B cell (primary cell): ENCODE measurements at regions not wholly inside any gene's neighbourhood (a gene's known extent, or its start where the extent isn't known, plus 50 kb on each side); places are given as distances from the start of the nearest gene placed in this dataset.

ENCODE experiments used
- ATAC-seq: fragments of 200-7000 bp; cut with Tn5 transposase; one replicate; pipeline ENCODE4 v1.10.0; 2021; ENCODE audit warnings: low read depth, mild to moderate bottlenecking, moderate number of reproducible peaks, moderate library complexity
- CTCF ChIA-PET: fragments of 350-600 bp; sonication (Branson Sonifier 250); formaldehyde crosslinking; loops from one replicate; lab custom pipeline; 2021; ENCODE audit warnings: antibody characterized with exemption, inconsistent platforms; lab: Charles Lee
- POLR2A ChIA-PET: fragments of 350-600 bp; sonication (Branson Sonifier 250); formaldehyde crosslinking; loops from one replicate; lab custom pipeline; 2021; ENCODE audit warnings: antibody characterized with exemption; lab: Charles Lee
- DNase-seq: peaks from one replicate; pipeline ENCODE4 v3.0.0; 2013
- H2AFZ ChIP-seq: 2 replicates; pipeline ENCODE4 v1.6.1; 2012; ENCODE audit warnings: mild to moderate bottlenecking, low read depth, low read length; ENCODE audit not compliant: insufficient read depth, poor library complexity, severe bottlenecking
- H3K27ac ChIP-seq, 2 donors: 1 replicate in 1 of 2; 2 replicates in 1 of 2; pipeline ENCODE4 v1.5.1; 2012 to 2013; ENCODE audit warnings: low read length in 2 of 2, mild to moderate bottlenecking in 2 of 2, moderate library complexity in 1 of 2
- H3K27me3 ChIP-seq, 4 experiments: fragments of 200-600 bp in 1 of 4; sonication (generic) in 1 of 4; replicated peaks in 1 of 4; 1 replicate in 2 of 4; 2 replicates in 2 of 4; pipeline versions ENCODE4 v1.6.1 to v1.7.0; 2013 to 2016; ENCODE audit warnings: low read length in 3 of 4, mild to moderate bottlenecking in 2 of 4, mixed read lengths in 1 of 4, moderate library complexity in 1 of 4; ENCODE audit not compliant: insufficient read depth in 4 of 4, control insufficient read depth in 3 of 4; ENCODE audit errors: control extremely low read depth in 1 of 4
- H3K36me3 ChIP-seq, 2 experiments: replicated peaks in 1 of 2; 1 replicate in 1 of 2; 2 replicates in 1 of 2; pipeline versions ENCODE4 v1.6.1 to v1.7.1; 2013; ENCODE audit warnings: low read length in 1 of 2; ENCODE audit not compliant: insufficient read depth in 2 of 2, control insufficient read depth in 1 of 2; ENCODE audit errors: control extremely low read depth in 1 of 2, extremely low read depth in 1 of 2
- H3K4me1 ChIP-seq, 2 donors: fragments of 200-600 bp in 1 of 2; sonication (generic) in 1 of 2; 1 replicate in 1 of 2; 2 replicates in 1 of 2; pipeline versions ENCODE4 v1.5.1 to v1.6.1; 2013 to 2017; ENCODE audit warnings: low read length in 2 of 2; ENCODE audit not compliant: control insufficient read depth in 2 of 2, insufficient read depth in 2 of 2
- H3K4me2 ChIP-seq: replicated peaks from 2 replicates; pipeline ENCODE3; 2012; ENCODE audit warnings: mild to moderate bottlenecking, low read depth, low read length; ENCODE audit not compliant: poor library complexity, severe bottlenecking
- H3K4me3 ChIP-seq, 5 experiments: fragments of 200-600 bp in 1 of 5; sonication (generic) in 1 of 5; 1 replicate in 3 of 5; 2 replicates in 2 of 5; pipeline versions ENCODE4 v1.5.1 to v1.7.0; 2011 to 2016; ENCODE audit warnings: low read length in 4 of 5, mild to moderate bottlenecking in 4 of 5, low read depth in 2 of 5, control low read depth in 1 of 5, moderate library complexity in 1 of 5; ENCODE audit not compliant: insufficient read depth in 1 of 5; ENCODE audit errors: control extremely low read depth in 1 of 5, extremely low read depth in 1 of 5
- H3K79me2 ChIP-seq: fragments of 200-600 bp; sonication (generic); one replicate; pipeline ENCODE4 v1.6.0; 2016; ENCODE audit warnings: low read length; ENCODE audit not compliant: control insufficient read depth, insufficient read depth
- H3K9ac ChIP-seq: fragments of 200-600 bp; sonication (generic); 2 replicates; pipeline ENCODE4 v1.6.1; 2017; ENCODE audit warnings: mild to moderate bottlenecking, low read length, moderate library complexity
- H3K9me3 ChIP-seq, 3 donors: one replicate each; pipeline versions ENCODE4 v1.6.1 to v1.7.1; 2013; ENCODE audit warnings: low read length in 2 of 3; ENCODE audit not compliant: control insufficient read depth in 2 of 3, insufficient read depth in 1 of 3; ENCODE audit errors: control extremely low read depth in 1 of 3
- H4K20me1 ChIP-seq: 2 replicates; pipeline ENCODE4 v1.6.0; 2012; ENCODE audit warnings: mild to moderate bottlenecking, low read length; ENCODE audit not compliant: insufficient read depth, control insufficient read depth, poor library complexity, severe bottlenecking
- H3K27ac Mint-ChIP-seq: one replicate; pipeline ENCODE4 v1.8.0; 2021; ENCODE audit warnings: mixed read lengths
- H3K27me3 Mint-ChIP-seq: one replicate; pipeline ENCODE4 v1.8.0; 2021; ENCODE audit warnings: mixed read lengths
- H3K4me1 Mint-ChIP-seq: one replicate; pipeline ENCODE4 v1.8.0; 2021; ENCODE audit warnings: mixed read lengths
- H3K4me3 Mint-ChIP-seq: one replicate; pipeline ENCODE4 v1.8.0; 2021; ENCODE audit warnings: mixed read lengths
- H3K9me3 Mint-ChIP-seq: one replicate; pipeline ENCODE4 v1.8.0; 2022; ENCODE audit warnings: mixed read lengths; ENCODE audit not compliant: insufficient read depth
- EZH2 ChIP-seq: IDR thresholded peaks from 2 replicates; pipeline ENCODE4 v1.6.1; 2012; ENCODE audit warnings: borderline replicate concordance, low read depth, mild to moderate bottlenecking, moderate library complexity, low read length; ENCODE audit not compliant: insufficient read depth, poor library complexity, severe bottlenecking
- WGBS: methylation state at CpG from one replicate; pipeline ENCODE4 v1.1.5; 2013; ENCODE audit warnings: missing lambda C conversion rate; ENCODE audit not compliant: insufficient coverage; 5-methylcytosine and 5-hydroxymethylcytosine counted together
- intact Hi-C: fragments of 100-400 bp; cut with micrococcal nuclease; formaldehyde crosslinking; loops from one replicate; pipeline ENCODE4 v1.10.0; 2022
- TF ChIP-seq, protein P1 (sequence below): fragments of 200-600 bp; IDR thresholded peaks from one replicate; pipeline ENCODE4 v1.8.0; 2022; ENCODE audit warnings: antibody characterized with exemption, mild to moderate bottlenecking

DNA sequence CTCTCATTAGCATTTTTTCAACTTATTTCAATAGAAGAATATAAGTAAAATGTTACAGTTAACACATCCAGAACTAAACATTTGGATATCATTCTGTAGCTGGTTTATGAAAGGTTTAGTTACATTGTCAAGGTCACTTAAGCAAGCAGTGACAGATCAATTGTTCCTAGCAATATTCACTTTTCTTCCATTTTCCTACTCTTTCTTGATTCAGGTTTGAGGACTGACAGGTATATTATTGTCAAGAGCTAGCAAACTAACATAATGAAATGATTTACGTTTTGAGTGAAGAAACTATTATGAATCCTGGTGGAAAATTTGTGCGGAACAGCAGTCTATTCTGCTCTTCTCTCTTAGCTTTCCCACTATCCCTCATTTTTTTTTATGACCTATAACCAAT is 220.4 kb upstream of the ADGRL4 start:
- Histone ChIP-seq H3K4me3 (no peak overlapping the region), H3K36me3 (no peaks in the 10 kb centered on the region), H3K27me3 (no peaks in the 10 kb centered on the region), H4K20me1 (no peaks in the 10 kb centered on the region), H3K9ac (no peak overlapping the region), H3K9me3 (no peaks in the 10 kb centered on the region), H3K79me2 (no peaks in the 10 kb centered on the region), H3K27ac (no peak overlapping the region), H3K4me2 (no peak overlapping the region), H2AFZ (no peak overlapping the region), H3K4me1 (no peaks in the 10 kb centered on the region)
- ATAC-seq (no peak), DNase-seq (no peak)
- TF ChIP-seq, protein P1, sequence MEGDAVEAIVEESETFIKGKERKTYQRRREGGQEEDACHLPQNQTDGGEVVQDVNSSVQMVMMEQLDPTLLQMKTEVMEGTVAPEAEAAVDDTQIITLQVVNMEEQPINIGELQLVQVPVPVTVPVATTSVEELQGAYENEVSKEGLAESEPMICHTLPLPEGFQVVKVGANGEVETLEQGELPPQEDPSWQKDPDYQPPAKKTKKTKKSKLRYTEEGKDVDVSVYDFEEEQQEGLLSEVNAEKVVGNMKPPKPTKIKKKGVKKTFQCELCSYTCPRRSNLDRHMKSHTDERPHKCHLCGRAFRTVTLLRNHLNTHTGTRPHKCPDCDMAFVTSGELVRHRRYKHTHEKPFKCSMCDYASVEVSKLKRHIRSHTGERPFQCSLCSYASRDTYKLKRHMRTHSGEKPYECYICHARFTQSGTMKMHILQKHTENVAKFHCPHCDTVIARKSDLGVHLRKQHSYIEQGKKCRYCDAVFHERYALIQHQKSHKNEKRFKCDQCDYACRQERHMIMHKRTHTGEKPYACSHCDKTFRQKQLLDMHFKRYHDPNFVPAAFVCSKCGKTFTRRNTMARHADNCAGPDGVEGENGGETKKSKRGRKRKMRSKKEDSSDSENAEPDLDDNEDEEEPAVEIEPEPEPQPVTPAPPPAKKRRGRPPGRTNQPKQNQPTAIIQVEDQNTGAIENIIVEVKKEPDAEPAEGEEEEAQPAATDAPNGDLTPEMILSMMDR, result no peak
- no peak for TF ChIP-seq EZH2
- WGBS, result no CpG with 5 or more reads among the region's 2 CpGs
- no peak overlapping the region for H3K4me3 Mint-ChIP-seq
- H3K27ac Mint-ChIP-seq, result no peak overlapping the region
- H3K9me3 Mint-ChIP-seq, result peaks cover 3% of the 10 kb centered on the region
- ChIA-PET CTCF (no interaction called here), POLR2A (no interaction called here)
- intact Hi-C loops, result no loop called here
- H3K27me3 Mint-ChIP-seq, result no peaks in the 10 kb centered on the region
- H3K4me1 Mint-ChIP-seq, result no peaks in the 10 kb centered on the region

DNA sequence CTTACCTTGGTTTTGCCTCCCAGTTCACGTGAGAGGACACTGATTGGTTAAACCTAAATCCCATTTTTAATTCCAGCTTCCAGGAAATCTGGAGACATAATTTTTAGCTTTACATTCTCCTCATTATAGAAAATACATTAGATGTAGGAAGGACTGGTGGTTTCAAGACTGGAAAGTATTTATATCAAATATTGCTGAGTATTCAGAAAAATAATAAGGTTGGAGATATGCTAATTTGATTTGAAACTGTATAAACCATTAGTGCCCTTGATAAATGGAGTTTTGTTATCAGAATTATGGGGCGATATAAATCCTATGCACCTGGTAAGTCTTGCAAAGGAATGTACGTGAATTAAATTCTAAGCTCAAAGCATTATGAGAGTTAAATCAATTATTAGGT is 218.0 kb upstream of the ADGRL4 start:
- intact Hi-C loops, result no loop called here
- POLR2A ChIA-PET, result no interaction called here
- no peaks in the 10 kb centered on the region for H3K27me3 ChIP-seq
- Mint-ChIP-seq H3K27me3 (no peaks in the 10 kb centered on the region), H3K4me1 (no peaks in the 10 kb centered on the region), H3K4me3 (no peak overlapping the region), H3K27ac (no peak overlapping the region), H3K9me3 (peaks cover 6% of the 10 kb centered on the region)
- CTCF ChIA-PET, result no interaction called here
- H4K20me1 ChIP-seq, result no peaks in the 10 kb centered on the region
- H2AFZ ChIP-seq, result no peak overlapping the region
- H3K4me2 ChIP-seq, result no peak overlapping the region
- no peak overlapping the region for H3K27ac ChIP-seq
- ATAC-seq, result no peak
- no peak overlapping the region for H3K4me3 ChIP-seq
- no peak for DNase-seq
- H3K9me3 ChIP-seq, result peaks cover 0 to 8% (median 7%) of the 10 kb centered on the region in 3 donors
- TF ChIP-seq EZH2, result no peak
- TF ChIP-seq, protein P1, result no peak
- no peaks in the 10 kb centered on the region for H3K79me2 ChIP-seq
- no peaks in the 10 kb centered on the region for H3K4me1 ChIP-seq
- H3K9ac ChIP-seq, result no peak overlapping the region
- H3K36me3 ChIP-seq, result no peaks in the 10 kb centered on the region
- whole genome bisulfite sequencing, result 40% methylated on average over 1 of the region's 3 CpGs
